ENCODE measurements at regions not wholly inside any gene's neighbourhood (a gene's known extent, or its start where the extent isn't known, plus 50 kb on each side); places are given as distances from the start of the nearest gene placed in this dataset.
"Not testable (repeated sequence)": the region's sequence is repeated elsewhere in the genome, so short reads cannot be mapped to it uniquely, and the experiment has no call there.

- no peak overlapping the region for H3K27ac Mint-ChIP-seq
- H3K27me3 Mint-ChIP-seq (ENCODE audit: low read depth): no peaks in the 10 kb centered on the region
- H3K4me3 Mint-ChIP-seq: no peak overlapping the region
- H3K36me3 Mint-ChIP-seq (ENCODE audit: insufficient read depth in 2 of 2): peaks cover 13 to 26% of the 10 kb centered on the region in 2 donors
- H3K9me3 Mint-ChIP-seq: peaks cover 0 to 5% of the 10 kb centered on the region in 2 donors
- no peak for DNase-seq
- no peak for ATAC-seq (replicated peaks in 1 of 2)
- peaks cover 14% of the 10 kb centered on the region for H3K4me1 Mint-ChIP-seq (ENCODE audit: low read depth)
Observed at GRCh38 chr6:144548536-144548935, 263.4 kb downstream of the UTRN start.

- Mint-ChIP-seq H3K27me3 (ENCODE audit: low read depth) (no peaks in the 10 kb centered on the region), H3K4me3 (no peak overlapping the region), H3K4me1 (ENCODE audit: low read depth) (peaks cover 2% of the 10 kb centered on the region), H3K36me3 (ENCODE audit: insufficient read depth in 2 of 2) (peaks cover 8 to 20% of the 10 kb centered on the region in 2 donors), H3K27ac (no peak overlapping the region), H3K9me3 (peaks cover under 1 to 4% of the 10 kb centered on the region in 2 donors)
- ATAC-seq (replicated peaks in 1 of 2) (no peak), DNase-seq (no peak)
Observed at GRCh38 chr6:144549837-144550747, 265.0 kb downstream of the UTRN start.

GRCh38 chr6:144551339-144551738 lies 266.2 kb downstream of the UTRN start:
- Mint-ChIP-seq H3K4me3 (no peak overlapping the region), H3K27ac (no peak overlapping the region), H3K36me3 (ENCODE audit: insufficient read depth in 2 of 2) (peaks cover 5 to 17% of the 10 kb centered on the region in 2 donors), H3K27me3 (ENCODE audit: low read depth) (no peaks in the 10 kb centered on the region), H3K4me1 (ENCODE audit: low read depth) (peaks cover 8% of the 10 kb centered on the region), H3K9me3 (peaks cover 1 to 2% of the 10 kb centered on the region in 2 donors)
- no peak for DNase-seq
- ATAC-seq (replicated peaks in 1 of 2): no peak

- Mint-ChIP-seq H3K9me3 (peaks cover 1 to 2% of the 10 kb centered on the region in 2 donors), H3K4me1 (ENCODE audit: low read depth) (peaks cover 22% of the 10 kb centered on the region), H3K4me3 (no peak overlapping the region), H3K27ac (no peak overlapping the region), H3K36me3 (ENCODE audit: insufficient read depth in 2 of 2) (peaks cover 3 to 15% of the 10 kb centered on the region in 2 donors), H3K27me3 (ENCODE audit: low read depth) (no peaks in the 10 kb centered on the region)
- peak; percentile 36 to 71 for ATAC-seq (replicated peaks in 1 of 2)
- no peak for DNase-seq
Observed at GRCh38 chr6:144555066-144555465, 269.9 kb downstream of the UTRN start.

- no peaks in the 10 kb centered on the region for H3K27me3 Mint-ChIP-seq (ENCODE audit: low read depth)
- peak overlapping the region; percentile 75 for H3K27ac Mint-ChIP-seq
- DNase-seq (peak; percentile 14 to 19), ATAC-seq (replicated peaks in 1 of 2) (peak; percentile 93 to 94)
- peaks cover 1 to 2% of the 10 kb centered on the region in 2 donors for H3K9me3 Mint-ChIP-seq
- peaks cover 32% of the 10 kb centered on the region for H3K4me1 Mint-ChIP-seq (ENCODE audit: low read depth)
- peaks cover 2 to 6% of the 10 kb centered on the region in 2 donors for H3K36me3 Mint-ChIP-seq (ENCODE audit: insufficient read depth in 2 of 2)
- H3K4me3 Mint-ChIP-seq: peak overlapping the region; percentile 68 to 72
Observed at GRCh38 chr6:144559865-144560593, 274.9 kb downstream of the UTRN start.

- H3K27ac Mint-ChIP-seq: no peak overlapping the region
- H3K27me3 Mint-ChIP-seq (ENCODE audit: low read depth): no peaks in the 10 kb centered on the region
- no peaks in the 10 kb centered on the region for H3K9me3 Mint-ChIP-seq
- H3K36me3 Mint-ChIP-seq (ENCODE audit: insufficient read depth in 2 of 2): peaks cover 0 to 4% of the 10 kb centered on the region in 2 donors
- peak in 1 of 2 donors; percentile 28 for ATAC-seq (replicated peaks in 1 of 2)
- peaks cover 26% of the 10 kb centered on the region for H3K4me1 Mint-ChIP-seq (ENCODE audit: low read depth)
- DNase-seq: no peak
- H3K4me3 Mint-ChIP-seq: peak overlapping the region in 1 of 2 donors; percentile 4
Observed at GRCh38 chr6:144561455-144562043, 276.4 kb downstream of the UTRN start.

- no peak for DNase-seq
- no peak for ATAC-seq (replicated peaks in 1 of 2)
- Mint-ChIP-seq H3K27me3 (ENCODE audit: low read depth) (no peaks in the 10 kb centered on the region), H3K27ac (no peak overlapping the region), H3K36me3 (ENCODE audit: insufficient read depth in 2 of 2) (peaks cover 0 to 4% of the 10 kb centered on the region in 2 donors), H3K4me1 (ENCODE audit: low read depth) (peaks cover 21% of the 10 kb centered on the region), H3K9me3 (no peaks in the 10 kb centered on the region), H3K4me3 (no peak overlapping the region)
Observed at GRCh38 chr6:144564202-144564601, 279.1 kb downstream of the UTRN start.

- Mint-ChIP-seq H3K36me3 (ENCODE audit: insufficient read depth in 2 of 2) (peaks cover 0 to 9% of the 10 kb centered on the region in 2 donors), H3K27me3 (ENCODE audit: low read depth) (no peaks in the 10 kb centered on the region), H3K4me1 (ENCODE audit: low read depth) (no peaks in the 10 kb centered on the region), H3K9me3 (no peaks in the 10 kb centered on the region), H3K4me3 (no peak overlapping the region), H3K27ac (no peak overlapping the region)
- DNase-seq: no peak
- ATAC-seq (replicated peaks in 1 of 2): no peak
Observed at GRCh38 chr6:144566868-144567615, 281.9 kb downstream of the UTRN start.

GRCh38 chr6:144568241-144568640 lies 283.1 kb downstream of the UTRN start:
- Mint-ChIP-seq H3K4me3 (no peak overlapping the region), H3K9me3 (no peaks in the 10 kb centered on the region), H3K27me3 (ENCODE audit: low read depth) (no peaks in the 10 kb centered on the region), H3K36me3 (ENCODE audit: insufficient read depth in 2 of 2) (peaks cover 3 to 9% of the 10 kb centered on the region in 2 donors), H3K4me1 (ENCODE audit: low read depth) (no peaks in the 10 kb centered on the region), H3K27ac (no peak overlapping the region)
- no peak for DNase-seq
- ATAC-seq (replicated peaks in 1 of 2): no peak

GRCh38 chr6:144572541-144572940 lies 287.4 kb downstream of the UTRN start:
- H3K4me3 Mint-ChIP-seq; H3K27me3 Mint-ChIP-seq (ENCODE audit: low read depth); ATAC-seq (replicated peaks in 1 of 2); DNase-seq; H3K9me3 Mint-ChIP-seq; H3K27ac Mint-ChIP-seq; H3K36me3 Mint-ChIP-seq (ENCODE audit: insufficient read depth in 2 of 2); H3K4me1 Mint-ChIP-seq (ENCODE audit: low read depth): not testable (repeated sequence)

GRCh38 chr6:144574796-144575195 lies 289.7 kb downstream of the UTRN start:
- H3K27me3 Mint-ChIP-seq (ENCODE audit: low read depth): no peaks in the 10 kb centered on the region
- peak in 1 of 2 donors; percentile 36 for ATAC-seq (replicated peaks in 1 of 2)

GRCh38 chr6:144575327-144575726 lies 290.2 kb downstream of the UTRN start:
- Mint-ChIP-seq H3K27ac (no peak overlapping the region), H3K36me3 (ENCODE audit: insufficient read depth in 2 of 2) (peaks cover 8 to 10% of the 10 kb centered on the region in 2 donors), H3K9me3 (no peaks in the 10 kb centered on the region), H3K4me3 (no peak overlapping the region), H3K4me1 (ENCODE audit: low read depth) (peaks cover 21% of the 10 kb centered on the region), H3K27me3 (ENCODE audit: low read depth) (no peaks in the 10 kb centered on the region)
- ATAC-seq (replicated peaks in 1 of 2): no peak
- DNase-seq: no peak

More at GRCh38 chr6:144574796-144575195, 289.7 kb downstream of the UTRN start:
- Mint-ChIP-seq H3K4me1 (ENCODE audit: low read depth) (peaks cover 16% of the 10 kb centered on the region), H3K36me3 (ENCODE audit: insufficient read depth in 2 of 2) (peaks cover 5 to 12% of the 10 kb centered on the region in 2 donors), H3K27ac (no peak overlapping the region), H3K4me3 (no peak overlapping the region), H3K9me3 (no peaks in the 10 kb centered on the region)
- DNase-seq: no peak

Measured in activated T-cell treated with anti-CD3 and anti-CD28 coated beads, Interleukin-2, amount 50 U/mL, for 72 hours (primary cell).